NCI-H1105 treated with DMSO at 0.1 percent for 48 hours (cell line): ENCODE measurements at regions not wholly inside any gene's neighbourhood (a gene's known extent, or its start where the extent isn't known, plus 50 kb on each side); places are given as distances from the start of the nearest gene placed in this dataset.

Source experiments
- DNase-seq: peaks from one replicate; lab custom pipeline; 2025; lab: John Stamatoyannopoulos, UW

DNA sequence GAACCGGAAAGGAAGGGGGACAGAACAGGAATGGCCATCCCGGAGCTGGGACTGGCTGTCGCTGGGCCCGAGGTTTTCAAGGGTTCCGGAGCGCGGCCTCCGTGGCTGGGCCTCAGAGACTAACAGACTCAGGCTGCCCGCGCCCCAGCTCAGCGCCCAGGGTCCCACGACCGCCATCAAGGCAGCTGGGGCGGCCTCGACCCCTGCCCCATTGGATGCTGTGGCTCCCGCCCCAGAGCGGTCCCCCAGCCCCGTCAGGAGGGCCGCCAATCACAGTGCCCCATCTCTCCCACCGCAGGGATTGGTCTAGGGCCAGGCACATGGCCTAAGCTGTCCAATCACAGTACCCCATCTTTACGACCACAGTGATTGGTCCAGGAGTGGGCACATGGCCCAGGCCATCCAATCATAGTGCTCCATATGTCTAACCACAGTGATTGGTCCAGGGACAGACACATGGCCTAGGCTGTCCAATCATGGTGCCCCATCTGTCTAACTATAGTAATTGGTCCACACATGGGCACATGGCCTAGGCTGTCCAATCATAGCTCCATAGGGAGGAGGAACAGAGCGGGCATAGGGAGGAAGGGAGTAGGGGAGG lies 105.3 kb upstream of the NKX1-1 start:
- DNase-seq = no peak

DNA sequence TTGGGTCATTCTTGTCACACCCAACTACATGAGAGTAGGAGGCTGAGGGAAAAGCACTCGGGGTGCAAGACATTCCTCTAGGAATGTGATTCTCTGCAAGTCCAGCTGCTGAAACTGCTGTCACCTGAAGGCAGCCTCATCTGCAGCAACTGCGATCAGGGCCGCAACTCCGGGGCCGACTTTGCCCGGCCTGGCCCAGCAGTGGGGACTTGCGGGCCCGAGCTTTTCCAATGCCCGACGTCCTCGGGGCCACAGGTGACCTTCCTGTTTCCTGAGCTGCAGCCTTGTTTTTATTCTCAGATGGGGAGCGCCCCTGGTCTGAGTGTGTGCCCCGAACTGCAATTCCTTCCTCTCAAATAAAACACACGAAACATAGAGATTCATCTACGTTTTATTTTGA lies 104.7 kb upstream of the NKX1-1 start:
- no peak for DNase-seq

DNA sequence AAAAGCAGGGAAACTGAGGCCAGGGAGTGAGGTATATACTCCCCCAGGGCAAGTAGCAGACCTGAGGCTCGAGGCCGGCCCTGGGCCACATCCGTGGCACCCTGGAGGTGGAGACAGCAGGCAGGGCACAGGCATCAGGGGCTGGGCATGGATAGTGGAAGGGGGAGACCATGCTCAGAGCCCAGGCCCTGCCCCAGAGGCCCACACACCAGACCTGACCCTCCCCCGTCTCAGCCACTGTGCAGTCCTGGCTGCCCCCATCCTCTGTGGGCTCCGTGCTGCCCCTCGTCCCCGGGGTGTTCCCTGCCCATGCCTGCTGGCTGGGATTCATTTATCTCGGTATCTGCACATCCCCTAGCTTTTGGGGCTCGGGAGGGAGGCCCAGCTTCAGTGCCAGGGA lies 103.1 kb upstream of the NKX1-1 start:
- DNase-seq = no peak

DNA sequence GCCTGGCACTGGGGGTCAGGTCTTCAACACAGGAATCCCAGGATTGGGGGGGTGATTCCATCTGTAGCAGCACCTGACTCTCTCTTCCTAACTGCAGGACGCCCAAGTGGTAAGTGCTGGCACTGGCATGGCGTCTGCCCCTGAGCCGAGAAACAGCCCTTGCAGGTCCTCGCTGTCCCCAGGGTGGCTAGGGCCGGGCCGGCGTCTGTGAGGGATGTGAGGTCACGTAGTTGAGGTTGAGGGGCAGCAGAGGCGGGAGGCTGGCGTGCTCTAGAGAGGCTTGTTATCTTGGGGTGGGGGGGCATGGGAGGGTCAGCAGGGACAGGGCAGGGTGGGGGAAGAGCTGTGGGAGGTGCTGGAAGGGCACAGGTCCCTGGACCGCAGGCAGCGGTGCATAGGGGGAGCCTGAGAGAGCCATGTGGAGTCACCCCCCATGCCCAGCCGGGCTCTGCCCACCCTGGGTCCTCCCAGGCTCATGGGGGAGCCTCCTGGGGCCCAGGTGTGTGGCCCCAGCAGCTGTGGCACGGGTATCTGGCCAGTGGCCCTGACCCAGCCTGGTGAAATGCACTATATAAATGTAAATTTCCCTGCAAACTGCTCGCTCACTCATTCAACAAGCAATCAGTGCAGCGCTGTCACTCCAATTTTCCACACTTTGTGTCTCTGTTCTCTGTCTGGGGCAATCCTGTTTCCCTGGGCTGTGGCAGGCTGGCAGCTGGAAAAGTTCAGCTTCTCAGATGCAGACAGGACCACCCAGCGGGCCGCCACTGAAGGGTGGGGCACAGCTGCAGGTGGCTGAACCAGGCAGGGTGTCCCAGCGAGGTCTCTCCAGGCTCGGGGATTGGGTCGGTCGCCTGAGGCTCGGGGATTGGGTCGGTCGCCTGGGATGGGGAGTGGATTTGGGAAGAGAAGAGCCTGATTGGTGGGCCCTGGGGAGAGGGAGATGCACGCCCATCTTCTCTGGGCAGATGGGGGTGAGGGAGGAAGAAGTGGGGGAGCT lies 102.2 kb upstream of the NKX1-1 start:
- no peak for DNase-seq

DNA sequence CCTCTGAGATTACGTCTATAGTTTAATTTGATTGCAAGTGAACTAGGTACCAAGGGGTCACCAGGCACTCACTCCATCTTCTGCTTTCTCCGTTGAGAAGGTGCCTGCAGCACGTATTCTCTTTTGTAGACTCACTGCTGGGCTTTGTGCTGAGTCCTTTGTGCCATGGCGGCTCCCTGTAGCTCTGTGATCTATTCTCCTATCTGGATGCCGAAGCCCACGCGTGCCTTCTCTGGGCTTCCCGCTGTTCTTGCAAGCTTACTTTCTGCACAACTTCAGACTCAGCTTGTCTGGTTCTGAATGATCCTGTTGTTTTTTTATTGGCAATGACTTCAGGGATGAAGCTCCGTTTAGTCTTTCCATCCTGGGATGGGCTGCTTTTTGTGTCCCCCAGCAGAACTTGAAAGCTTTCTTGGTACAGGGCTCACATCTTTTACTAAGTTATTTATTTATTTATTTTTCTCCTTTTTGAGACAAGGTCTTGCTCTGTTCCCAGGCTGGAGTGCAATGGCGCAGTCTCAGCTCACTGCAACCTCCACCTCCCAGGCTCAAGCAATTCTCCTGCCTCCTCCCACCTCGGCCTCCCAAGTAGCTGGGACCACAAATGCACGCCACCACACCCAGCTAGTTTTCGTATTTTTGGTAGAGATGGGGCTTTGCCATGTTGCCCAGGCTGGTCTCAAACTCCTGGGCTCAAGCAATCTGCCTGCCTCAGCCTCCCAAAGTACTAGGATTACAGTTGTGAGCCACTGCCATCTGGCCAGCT lies 100.9 kb upstream of the NKX1-1 start:
- no peak for DNase-seq

DNA sequence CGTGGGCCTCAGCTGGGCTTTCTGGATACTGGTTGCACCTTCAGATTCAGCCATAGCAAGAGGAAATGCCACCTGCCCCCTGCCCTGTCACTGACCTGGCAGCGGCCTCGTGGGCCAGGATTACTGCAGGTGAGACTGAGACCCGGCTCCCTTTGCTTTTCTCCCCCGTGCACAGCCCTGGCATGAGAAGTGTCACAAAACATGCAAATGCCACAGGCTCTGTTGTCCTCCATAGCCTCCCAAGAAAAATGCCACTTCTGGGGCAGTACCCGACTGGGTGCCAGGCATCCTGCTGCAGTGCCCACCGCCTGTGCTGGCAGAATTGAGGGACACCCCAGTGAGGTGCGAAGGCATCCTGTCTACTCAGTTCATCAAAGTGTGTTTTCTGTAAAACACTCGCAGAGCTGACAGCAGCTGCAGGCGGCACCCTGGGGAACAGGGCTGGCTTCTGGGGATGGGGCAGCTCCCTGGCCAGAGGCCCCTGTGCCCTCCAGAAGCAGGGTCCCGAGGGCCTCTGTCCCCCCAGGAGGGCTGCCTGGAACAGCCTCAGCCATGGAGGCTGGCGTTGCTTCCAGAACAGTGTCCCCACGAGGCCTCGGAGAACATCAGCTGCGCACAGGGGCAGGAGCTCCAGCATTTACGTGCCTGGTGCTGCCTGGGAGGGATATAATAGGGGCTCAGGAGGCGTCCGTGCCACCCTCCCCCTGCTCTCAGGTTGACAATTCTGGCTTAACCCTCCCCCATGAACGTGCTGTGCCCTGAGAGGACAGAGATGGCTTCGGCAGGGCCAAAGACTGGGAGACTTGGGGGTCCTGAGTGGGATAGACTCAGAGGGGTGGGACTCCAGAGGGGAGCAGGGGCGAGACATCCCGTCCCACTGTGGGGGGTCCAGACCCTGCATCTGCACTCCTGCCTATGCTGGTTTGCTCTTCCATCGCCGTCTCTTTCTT lies 99.5 kb upstream of the NKX1-1 start:
- DNase-seq = no peak

DNA sequence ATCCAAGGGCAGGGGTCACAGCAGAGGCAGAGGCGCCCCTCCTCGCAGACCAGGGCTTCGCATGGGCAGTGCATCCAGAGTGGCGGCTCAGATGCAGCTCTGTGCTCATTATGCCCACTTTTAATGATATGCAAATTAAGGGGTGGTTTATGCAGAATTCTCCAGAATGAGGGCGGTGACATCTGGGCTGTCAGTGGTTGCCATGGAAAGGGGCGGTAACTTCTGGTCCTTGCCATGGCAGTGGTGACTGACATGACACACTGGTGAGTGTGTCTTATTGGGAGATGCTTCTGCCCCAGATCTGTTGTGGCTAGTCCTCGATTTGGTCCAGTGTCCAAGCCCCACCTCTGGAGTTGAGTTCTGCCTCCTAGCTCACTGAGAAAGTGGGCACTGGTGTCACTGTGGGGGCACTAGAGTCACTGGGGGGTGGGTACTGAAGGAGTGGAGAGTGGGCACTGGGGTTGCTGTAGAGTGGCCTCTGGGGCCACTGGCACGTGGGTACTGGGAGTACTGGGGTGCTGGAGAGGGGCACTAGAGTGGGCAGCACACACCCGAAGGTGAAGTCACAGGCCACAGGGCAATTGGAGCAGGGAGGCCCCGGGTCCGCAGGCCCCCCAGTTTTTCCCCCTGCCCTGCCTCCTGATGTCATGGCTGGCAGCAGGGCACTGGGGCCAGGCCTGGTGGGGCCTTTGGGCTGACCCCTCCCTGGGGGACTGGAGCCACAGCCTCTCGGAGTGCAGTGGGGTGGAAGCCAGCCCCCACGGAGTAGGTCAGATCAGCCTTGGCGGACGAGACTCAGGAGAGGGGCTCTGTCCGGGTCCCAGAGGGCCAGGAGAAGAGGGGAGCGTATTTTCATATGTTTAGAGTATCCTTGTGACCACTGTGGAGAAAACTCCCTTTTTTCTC lies 98.6 kb upstream of the NKX1-1 start:
- no peak for DNase-seq

DNA sequence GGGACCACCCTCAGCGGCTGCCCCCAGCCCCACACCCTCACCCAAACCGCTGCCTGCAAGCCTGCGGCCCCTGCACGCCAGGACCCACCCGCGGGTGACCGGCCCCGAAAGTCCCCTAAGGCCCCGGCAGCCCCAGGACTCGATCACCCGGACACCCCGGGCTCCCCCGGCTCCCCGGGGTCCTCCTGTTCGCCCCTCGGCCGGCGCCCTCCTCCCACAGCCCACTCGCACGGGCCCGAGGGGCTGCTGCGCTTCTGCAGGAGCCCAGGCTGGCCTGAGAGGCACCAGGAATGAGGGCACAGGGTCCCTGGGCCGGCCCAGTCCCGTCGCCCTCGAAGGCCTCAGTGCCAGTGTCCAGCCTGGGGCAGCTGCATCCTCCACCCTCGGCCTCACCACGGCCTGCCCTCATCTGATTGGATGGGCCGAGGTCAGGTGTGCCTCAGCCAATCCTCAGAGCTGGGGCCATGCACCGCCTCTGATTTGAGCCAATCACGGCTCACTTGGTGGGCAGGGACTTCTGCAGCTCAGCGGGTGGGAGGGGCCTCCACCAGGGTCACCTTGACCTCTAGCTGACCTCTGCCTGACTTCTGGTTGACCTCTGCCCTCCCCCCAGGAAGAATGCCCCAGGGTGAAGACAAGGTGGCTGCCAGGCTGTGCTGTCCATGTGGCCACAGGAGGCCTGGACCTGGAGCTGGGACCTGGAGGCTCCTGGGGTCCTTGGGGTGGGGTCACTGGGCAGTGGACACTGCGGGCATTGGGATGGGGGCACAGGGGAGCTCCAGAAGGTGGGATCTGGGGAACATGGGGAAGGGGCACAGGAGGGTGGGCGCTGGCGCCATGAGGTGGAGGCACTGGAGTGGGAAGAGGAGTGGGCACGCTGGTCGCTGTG lies 97.6 kb upstream of the NKX1-1 start:
- no peak for DNase-seq

DNA sequence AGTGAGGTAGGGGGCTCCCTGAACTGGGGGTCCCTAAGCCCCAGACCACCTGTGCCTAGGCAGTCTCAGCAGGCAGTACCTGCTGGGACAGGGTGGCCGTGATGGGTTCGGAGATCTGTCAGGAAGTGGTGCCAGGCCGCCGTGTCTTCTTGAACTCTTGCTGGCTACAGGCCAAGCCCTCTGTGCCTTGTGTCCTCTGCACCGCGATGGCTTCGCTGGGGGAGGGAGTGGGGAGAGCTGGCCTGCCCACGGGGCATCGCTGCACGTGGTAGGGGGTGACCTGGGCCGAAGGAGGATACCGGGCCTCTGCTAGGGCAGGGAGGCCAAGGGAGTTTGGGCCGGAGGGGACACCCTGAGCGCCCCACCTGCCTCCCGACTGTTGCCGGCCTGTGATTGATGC lies 96.7 kb upstream of the NKX1-1 start:
- DNase-seq = no peak

DNA sequence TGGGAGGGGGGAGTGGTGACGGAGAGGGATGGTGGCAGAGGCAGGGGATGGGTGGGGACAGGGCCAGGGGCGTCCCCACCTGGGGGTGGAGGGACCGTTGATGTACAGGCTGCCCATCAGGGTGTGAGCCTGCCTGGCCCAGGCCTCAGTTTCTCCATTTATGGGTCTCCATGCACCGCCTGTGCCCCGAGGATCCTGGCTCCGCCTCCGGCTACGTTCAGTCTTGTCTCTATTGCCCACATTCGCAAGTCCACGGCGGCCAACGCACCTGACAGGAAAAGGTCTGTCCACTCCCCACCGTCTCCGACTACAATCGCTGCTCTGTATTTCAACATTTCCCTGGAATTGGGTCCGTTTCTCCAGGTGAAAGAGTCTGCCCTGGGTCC lies 96.3 kb upstream of the NKX1-1 start:
- DNase-seq = no peak

DNA sequence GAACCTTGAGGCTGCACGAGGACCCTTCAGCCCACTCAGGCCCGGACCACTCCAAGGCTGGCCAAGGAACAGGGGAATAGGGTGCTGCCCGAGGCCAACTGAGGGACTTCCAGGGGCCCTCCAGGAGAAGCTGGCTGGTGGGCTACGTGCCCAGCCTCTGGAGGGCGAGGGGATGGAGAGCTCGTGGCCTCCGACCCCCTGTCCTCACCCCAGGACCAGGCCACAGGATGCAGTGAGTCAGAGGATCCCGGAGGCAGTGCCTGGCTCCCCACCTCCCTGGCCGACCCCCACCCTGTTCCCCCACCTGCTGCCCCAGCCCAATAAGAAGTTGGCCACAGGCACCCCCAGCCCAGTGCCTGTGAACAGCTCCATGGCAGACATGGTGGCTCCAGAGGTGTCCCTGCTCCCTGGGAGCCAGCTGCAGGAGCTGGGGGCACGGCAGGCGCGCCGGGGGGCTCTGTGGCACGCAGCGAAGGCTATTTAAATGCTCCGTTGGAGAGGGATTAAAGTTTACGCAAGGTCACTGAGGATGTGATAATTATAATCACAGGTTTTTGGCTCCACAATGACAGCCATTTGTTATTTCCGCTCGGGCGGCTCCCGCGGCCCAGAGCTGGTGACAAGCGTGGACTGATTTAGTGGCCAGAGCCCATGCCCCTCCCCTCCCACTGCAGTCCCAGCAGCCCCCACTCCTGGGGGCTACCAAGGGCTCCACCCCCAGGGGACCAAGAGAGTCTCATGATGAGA lies 95.7 kb upstream of the NKX1-1 start:
- DNase-seq = no peak

DNA sequence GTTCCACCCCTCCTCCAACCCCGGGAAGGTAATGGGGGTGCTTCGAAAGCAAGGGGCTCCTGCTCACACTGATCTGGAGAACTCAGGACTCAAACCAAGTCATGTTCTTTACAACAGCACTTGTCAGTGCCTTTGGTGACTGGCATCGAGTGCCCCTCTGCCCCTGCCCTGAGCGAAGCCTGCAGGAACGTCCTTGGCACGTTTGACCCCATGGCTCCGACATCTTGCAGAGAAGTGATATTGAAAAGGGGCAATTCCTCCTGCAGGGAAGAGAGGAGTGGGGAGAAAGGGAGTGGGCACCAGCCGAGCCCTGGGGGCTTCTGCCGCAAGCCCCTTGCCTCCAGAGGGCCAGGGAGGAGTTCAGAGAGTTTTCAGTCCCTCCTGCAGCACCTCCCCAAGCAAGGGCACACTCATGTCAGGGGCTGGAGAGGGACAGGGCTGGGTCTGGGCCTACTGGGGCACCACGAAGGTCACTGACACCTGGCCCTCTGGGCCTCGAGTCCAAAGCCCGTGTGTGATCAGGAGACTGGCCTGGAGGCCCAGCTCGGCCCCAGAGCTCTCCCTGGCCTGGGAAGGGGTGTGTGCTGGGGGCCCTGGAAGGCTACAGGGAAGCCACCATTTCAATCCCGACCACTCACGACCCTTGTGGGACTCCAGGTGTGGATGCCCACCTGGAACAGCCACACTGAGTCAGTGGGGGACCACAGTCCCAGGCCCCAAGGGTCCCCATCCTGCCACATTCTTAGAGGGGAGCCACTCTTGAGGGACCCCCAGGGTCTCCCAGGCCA lies 94.9 kb upstream of the NKX1-1 start:
- no peak for DNase-seq

DNA sequence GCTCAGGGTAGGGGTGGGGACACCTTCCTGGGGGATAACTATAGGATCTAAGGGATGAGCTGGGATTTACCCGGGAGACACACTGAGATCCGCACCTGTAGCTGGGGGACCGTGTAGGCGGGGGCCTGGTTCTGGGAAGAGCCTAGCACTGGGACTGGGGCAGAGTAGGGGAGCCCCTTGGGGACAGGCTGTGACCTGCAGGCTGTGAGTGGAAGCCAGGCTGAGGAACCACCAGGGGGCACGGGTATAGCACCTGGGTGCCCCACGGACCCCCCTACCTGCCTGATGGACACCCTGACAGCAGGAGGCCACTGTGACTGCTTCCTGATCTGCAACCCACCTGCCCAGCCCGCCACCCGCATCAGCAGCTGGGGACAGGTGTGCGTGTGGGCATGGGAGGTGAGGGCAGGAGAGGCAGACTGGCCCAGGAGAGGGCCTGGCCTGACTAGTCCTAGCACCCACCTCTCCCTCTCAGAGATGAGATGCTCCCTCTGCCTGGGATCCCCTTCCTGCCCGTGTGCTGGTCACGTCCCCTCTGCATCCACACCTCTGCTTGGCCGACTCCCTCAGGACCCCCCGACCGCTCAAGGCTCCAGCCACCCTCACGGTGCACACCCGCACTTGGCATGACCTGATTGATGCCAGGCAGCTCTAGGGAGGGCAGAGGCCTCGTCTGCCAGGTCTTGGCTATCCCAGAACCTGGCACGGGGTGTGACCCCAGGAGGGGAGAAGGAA lies 94.2 kb upstream of the NKX1-1 start:
- DNase-seq = no peak

DNA sequence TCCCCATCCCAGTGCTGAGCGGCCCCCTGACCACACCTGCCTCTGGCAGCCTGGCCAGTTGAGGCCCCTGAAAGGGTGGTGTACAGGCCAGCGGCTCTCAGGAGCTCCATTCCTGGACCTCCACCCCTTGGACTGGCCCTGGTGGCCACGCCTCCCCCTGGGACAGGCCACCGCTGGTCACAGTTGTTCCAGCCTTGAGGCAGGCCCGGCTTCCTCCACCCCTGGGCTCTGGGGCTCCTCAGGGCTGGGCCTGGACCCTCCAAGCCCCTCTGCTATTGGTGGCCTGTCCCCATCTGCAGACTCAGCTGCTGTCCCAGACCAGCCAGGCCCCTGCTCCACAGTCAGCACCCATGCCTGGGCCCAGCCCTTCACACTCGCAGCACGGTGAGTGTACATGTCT lies 93.2 kb upstream of the NKX1-1 start:
- no peak for DNase-seq

DNA sequence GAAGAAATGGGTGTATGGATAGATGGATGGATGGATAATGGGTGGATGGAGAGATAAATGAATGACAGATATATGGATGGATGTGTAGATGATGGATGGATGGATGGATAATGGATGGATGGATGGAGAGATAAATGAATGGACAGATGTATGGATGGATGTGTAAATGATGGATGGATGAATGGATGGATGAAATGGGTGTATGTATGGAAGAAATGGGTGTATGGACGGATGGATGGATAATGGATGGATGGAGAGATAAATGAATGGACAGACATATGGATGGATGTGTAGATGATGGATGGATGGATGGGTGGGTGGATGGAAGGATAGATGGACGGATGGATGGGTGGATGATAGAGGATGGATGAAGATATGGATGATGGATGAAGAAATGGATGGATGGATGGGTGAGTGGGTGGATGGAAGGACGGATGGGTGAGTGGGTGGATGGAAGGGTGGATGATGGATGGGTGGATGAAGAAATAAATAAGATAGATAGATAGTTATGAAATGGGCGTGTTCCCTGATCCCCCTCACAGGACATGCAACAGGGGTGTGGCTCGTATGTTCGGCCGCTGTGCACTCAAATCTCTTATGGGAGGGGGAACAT lies 91.1 kb upstream of the NKX1-1 start:
- DNase-seq = no peak

DNA sequence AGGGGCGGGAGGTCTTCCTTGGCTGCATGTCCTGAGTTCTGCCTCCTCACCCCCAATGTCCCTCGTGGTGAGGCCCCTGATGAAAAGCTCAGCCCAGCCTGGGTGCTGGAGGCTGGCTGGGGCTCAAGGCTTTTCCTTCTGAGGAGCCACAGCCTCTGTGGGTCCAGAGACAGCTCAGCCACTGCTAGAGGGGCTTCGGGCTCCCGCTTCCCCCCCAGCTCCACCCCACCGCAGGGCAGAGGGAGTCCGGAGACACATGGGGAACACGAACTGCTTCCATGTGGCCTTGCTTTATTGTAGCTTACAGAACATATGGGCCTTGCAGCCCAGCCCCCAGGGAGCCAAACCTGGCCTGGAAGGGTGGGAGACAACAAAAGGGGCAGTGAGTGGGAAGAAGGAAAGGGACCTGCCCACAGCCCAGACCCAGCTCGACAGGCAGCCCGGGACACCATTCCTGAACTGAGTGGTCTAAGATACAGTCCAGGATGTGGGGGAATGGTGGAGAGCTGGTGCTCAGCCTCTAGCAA lies 89.9 kb upstream of the NKX1-1 start:
- DNase-seq = no peak
